Skeletal muscle cell (primary cell): ENCODE measurements at regions not wholly inside any gene's neighbourhood (a gene's known extent, or its start where the extent isn't known, plus 50 kb on each side); places are given as distances from the start of the nearest gene placed in this dataset.
"Not testable (repeated sequence)": the region's sequence is repeated elsewhere in the genome, so short reads cannot be mapped to it uniquely, and the experiment has no call there.

Experiments used
- DNase-seq: peaks from one replicate; pipeline ENCODE4 v3.0.0-alpha.2; 2010; ENCODE audit warnings: low read depth
- H3K4me3 ChIP-seq: 2 replicates; pipeline ENCODE4 v1.5.1; 2011; ENCODE audit warnings: low read depth, mild to moderate bottlenecking, control low read depth, low read length, moderate library complexity

DNA sequence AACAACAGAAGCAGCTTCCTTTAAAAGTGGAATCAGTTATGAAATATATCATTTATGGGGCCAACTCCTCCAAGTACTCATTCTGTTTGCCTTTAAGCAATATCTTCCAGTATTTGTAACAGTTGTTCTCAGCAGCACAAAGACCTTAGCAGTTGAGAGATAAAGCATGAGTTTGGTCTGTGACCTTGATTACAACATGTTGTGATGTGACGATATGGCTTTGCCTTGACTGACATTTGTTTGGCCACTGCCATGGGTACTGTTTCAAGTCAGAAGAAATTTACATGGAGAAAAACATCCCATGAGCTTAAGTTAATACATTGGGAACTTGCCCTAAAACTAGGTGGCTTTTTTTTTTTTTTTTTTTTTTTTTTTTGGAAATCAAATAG, 175.1 kb upstream of the KBTBD8 start:
- DNase-seq = no peak
- no peak overlapping the region for H3K4me3 ChIP-seq

DNA sequence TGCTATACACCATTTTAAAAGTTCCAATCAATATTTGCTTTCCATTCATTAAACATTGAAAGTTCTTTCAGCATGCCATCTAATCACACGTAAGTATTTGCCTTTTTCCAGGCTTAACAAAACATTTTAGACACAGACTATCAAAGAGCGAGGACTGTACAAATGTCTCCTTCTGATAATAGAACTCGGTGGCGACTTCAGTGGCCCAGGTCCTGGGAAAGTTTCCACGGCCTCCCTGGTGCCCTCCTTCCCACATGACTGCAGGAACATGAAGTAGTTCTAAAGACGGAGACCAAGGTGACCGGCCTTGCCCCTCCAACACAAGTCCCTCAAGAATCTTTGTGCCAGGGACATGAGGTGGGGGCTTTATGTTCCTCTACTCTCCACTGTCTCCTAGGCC, 174.6 kb upstream of the KBTBD8 start:
- no peak overlapping the region for H3K4me3 ChIP-seq
- DNase-seq = no peak

GRCh38 chr3:66825375-66825774, 172.7 kb upstream of the KBTBD8 start:
- no peak overlapping the region for H3K4me3 ChIP-seq
- no peak for DNase-seq

DNA sequence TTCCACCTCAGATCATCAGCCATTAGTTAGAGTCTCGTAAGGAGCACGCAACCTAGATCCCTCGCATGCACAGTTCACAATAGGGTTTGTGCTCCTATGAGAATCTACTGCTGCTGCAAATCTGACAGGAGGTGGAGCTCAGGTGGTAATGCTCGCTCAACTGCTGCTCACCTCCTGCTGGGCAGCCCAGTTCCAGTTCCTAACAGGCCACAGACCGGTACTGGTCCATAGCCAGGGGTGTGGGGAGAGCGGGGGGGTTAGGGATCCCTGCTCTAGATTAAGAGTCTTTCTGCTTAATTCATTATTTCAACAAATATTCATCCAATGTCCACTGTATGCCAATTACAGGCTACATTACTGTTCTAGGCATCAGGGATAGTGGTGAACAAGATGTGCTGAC, 170.4 kb upstream of the KBTBD8 start:
- no peak overlapping the region for H3K4me3 ChIP-seq
- no peak for DNase-seq

GRCh38 chr3:66828303-66828702, 169.8 kb upstream of the KBTBD8 start:
- H3K4me3 ChIP-seq = no peak overlapping the region
- DNase-seq = no peak

GRCh38 chr3:66830301-66830700, 167.8 kb upstream of the KBTBD8 start:
- H3K4me3 ChIP-seq = no peak overlapping the region
- DNase-seq = no peak

DNA sequence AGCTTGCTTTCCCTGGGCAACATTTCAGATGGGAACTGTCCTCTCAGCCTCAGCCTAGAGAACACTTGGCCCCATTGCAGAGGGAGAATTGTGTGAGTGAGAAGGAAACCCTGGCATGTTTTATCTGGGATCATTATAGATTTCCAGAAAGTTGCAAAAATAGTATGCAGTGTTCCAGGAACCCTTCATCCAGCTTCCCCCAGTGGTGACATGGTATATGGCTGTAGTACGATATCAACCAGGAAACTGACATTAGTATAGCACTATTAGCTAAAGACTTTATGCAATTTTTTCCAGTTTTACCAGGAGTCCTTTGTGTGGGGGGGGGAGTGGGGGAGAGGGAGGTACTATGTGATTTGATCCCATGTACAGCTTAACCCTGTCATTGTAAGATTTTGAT, 166.2 kb upstream of the KBTBD8 start:
- DNase-seq = no peak
- no peak overlapping the region for H3K4me3 ChIP-seq

DNA sequence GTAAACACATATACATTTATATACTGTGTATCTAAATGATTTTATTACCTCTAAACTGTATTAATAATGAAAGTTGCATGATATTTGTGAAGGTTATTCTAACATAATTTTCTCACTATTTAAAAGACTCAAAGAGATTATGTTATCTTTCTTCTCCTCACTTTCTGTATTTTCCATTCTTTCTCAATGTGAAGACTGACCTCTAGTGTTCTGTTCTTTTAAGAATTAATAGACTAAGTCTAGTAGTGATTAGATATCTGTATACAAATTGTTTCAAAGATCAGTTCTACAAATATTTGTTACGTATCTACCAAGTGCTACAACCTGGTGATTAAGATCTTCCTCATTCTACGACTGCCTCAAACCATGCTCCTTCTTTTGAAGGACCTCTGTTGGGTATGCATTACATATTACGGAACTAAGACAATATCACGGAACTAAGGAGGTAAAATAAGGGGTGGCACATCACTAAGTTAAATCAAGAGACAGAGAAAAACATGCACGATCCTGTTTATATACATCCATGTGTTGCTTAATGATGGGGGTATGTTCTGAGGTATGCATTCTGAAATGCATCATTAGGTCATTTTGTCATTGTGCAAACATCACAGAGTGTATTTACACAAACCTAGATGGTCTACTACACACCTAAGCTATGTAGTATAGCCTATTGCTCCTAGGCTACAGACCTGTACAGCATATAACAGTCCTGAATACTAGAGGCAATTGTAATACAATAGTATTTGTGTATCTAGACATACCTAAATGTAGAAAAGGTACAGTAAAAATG, 161.5 kb upstream of the KBTBD8 start:
- no peak for DNase-seq
- no peak overlapping the region for H3K4me3 ChIP-seq

- H3K4me3 ChIP-seq = no peak overlapping the region
- no peak for DNase-seq
These were observed 159.4 kb upstream of the KBTBD8 start for GRCh38 chr3:66838704-66839103.

- no peak overlapping the region for H3K4me3 ChIP-seq
- DNase-seq = no peak
These were observed 158.6 kb upstream of the KBTBD8 start for GRCh38 chr3:66839508-66839907.

- not testable (repeated sequence) for DNase-seq, H3K4me3 ChIP-seq
These were observed 155.2 kb upstream of the KBTBD8 start for GRCh38 chr3:66842761-66843464.

DNA sequence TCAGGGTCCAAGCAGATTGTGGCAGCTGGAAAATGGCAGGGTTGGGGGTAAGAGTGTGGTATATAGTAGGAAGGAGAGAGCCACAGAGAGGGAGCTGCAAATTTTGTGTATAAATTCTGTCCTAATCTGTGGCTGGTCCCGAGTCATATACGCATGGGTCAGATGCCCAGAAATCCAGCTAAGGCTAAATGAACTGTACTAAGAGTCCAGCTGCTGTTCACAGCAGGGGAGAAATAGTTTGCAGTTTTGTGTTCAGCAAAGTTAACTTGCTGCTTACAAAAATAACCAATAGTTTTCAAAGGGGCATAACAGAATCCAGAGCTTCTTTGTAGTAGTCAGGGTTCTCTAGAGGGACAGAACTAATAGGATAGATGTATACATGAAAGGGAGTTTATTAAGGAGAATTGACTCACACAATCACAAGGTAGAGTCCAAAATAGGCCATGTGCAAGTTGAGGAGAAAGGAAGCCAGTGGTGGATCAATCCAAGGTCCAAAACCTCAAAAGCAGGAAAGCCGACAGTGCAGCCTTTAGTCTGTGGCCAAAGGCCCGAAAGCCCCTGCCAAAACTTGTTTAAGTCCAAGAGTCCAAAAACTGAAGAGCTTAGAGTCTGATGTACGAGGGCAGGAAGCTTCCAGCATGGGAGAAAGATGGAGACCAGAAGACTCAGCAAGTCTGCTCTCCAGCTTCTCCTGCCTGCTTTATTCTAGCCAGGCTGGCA, 146.1 kb upstream of the KBTBD8 start:
- DNase-seq = no peak
- H3K4me3 ChIP-seq = no peak overlapping the region

- H3K4me3 ChIP-seq = no peak overlapping the region
- DNase-seq = no peak
These were observed 143.4 kb upstream of the KBTBD8 start for GRCh38 chr3:66854601-66855151.

GRCh38 chr3:66856533-66856932, 141.6 kb upstream of the KBTBD8 start:
- DNase-seq = no peak
- no peak overlapping the region for H3K4me3 ChIP-seq

DNA sequence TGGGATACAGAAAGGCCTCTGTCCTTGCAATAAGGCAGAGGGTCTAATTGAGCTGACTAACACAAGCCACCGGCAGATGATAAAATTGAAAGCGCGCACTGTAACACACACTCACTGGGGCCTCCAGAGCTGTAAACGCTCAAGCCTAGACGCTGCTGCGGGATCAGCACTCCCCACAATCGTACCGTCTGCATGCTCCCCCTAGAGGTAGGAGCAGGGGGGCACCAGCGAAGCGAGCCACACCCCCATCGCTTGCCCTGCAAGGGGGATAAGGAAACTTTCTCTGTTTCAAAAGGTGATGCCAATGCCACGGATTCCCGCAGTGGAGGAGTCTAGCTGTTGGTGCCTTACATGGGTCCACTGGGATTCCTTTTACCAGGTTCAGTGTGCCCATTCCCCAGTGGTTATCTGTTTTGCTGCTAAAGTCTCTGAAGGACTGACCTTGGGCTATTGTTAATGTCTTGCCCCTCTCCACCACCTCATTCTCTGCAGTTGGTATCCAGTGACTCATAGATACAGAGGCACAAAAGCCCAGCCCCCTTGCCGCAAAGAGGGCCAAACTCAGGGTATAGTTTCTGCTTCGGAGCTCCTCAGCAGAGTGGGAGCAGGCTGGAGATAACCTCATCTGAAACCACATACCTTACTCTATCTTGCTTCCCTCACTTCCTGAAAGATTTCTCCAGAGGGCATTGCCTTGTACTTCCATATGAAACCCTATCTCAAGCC, 139.3 kb upstream of the KBTBD8 start:
- no peak overlapping the region for H3K4me3 ChIP-seq
- no peak for DNase-seq

DNA sequence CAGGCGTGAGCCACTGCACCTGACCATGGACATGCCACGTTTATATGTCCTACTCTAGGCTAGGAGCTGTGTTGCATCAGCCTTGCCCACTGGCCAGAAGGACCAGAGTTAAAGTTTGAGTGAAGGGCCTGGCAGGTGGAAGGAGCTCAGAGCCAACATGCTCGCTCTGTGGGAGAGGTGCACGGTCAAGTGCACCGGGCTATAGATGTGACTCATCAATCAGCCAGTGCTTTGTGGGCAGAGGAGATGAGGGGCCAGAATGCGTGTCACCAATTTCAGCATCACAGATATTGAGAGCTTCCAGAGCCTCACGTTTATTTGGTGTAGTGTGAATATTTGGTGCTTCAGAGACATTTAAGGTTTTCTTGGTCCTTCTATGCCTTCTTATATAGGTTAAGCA, 137.3 kb upstream of the KBTBD8 start:
- H3K4me3 ChIP-seq = no peak overlapping the region
- DNase-seq = no peak

DNA sequence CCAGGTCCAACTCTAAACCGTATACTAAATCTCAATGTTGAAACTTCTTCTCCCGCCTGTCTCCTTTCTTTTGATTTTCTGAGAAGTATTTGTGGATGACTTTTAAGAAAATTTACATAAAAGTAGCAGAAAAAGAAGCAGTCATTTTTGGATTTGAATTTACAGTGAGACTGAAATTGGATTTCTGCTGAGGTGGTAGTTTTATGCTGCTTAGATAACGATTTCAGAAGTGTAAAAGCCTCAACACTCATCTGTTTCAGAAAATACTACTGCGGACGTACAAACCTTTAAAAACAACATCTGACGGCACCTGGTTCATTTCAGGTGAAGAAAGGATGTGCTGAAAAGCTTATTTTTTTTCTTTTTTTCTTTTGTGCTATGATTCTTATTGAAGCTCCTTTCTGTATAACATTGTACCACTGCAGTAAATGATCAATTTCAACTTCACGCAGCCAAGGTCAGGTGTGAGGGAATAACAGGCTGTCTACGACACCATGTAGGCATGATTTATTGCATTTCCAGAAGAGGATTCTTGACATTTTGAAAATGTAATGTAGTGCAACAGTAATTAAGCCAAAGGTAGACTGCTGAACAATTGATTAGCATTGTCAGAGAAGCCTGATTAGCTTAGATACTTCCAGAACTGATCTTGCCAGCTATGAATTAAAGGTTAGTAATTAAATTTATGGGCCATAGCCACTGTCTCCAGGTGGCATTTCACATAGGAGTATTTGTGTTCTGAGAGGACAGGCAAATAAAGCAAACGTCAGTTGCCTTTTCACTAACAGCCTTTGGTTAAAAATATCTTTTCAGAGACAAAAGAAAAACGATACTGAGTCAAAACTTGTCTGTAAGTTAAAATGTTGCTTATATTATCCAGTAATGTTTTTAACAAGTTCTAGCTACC, 134.6 kb upstream of the KBTBD8 start:
- no peak overlapping the region for H3K4me3 ChIP-seq
- DNase-seq = no peak

DNA sequence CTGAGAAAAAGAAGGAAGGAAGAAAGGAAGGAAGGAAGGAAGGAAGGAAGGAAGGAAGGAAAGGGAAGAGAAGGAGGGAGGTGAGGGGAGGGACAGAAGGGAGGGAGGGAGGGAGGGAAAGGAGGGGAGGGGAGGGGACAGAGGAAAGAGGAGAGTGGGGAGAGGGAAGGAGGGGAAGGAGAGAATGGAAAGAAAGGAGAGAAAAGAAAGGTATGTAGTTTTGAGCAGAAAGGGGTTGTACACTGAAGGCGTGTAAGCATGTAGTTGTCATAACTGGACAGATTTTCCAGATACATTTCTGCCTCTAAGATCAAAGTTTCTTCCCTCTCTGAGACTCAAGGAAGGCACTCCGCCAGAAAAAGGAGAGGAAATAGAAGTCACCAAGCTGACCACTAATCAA, 113.4 kb upstream of the KBTBD8 start:
- no peak overlapping the region for H3K4me3 ChIP-seq
- no peak for DNase-seq
